Erythroblast (primary cell): ENCODE measurements at regions not wholly inside any gene's neighbourhood (a gene's known extent, or its start where the extent isn't known, plus 50 kb on each side); places are given as distances from the start of the nearest gene placed in this dataset.

Experiments
- DNase-seq, 2 experiments: peaks; one replicate each; lab custom pipeline; 2025; lab: John Stamatoyannopoulos, UW
- GATA1 ChIP-seq: IDR thresholded peaks from 2 replicates; pipeline ENCODE4 v1.6.1; 2011; ENCODE audit warnings: low read depth, mild to moderate bottlenecking, control low read depth, low read length, moderate library complexity
- POLR2A ChIP-seq: IDR thresholded peaks from 2 replicates; pipeline ENCODE4 v1.6.1; 2011; ENCODE audit warnings: mild to moderate bottlenecking, low read length

GRCh38 chr13:106139377-106139776, 396.1 kb downstream of the EFNB2 start:
- DNase-seq, result no peak
- TF ChIP-seq POLR2A (no peak), GATA1 (no peak)

- no peak for DNase-seq
- no peak for TF ChIP-seq GATA1
Measured at GRCh38 chr13:106138620-106139019, 396.8 kb downstream of the EFNB2 start.

GRCh38 chr13:106133025-106133424, 402.4 kb downstream of the EFNB2 start:
- DNase-seq, result no peak
- TF ChIP-seq POLR2A (no peak), GATA1 (no peak)

GRCh38 chr13:106132216-106132615, 403.2 kb downstream of the EFNB2 start:
- no peak for DNase-seq
- TF ChIP-seq POLR2A, result no peak
- no peak for TF ChIP-seq GATA1

- no peak for DNase-seq
- TF ChIP-seq GATA1 (no peak), POLR2A (no peak)
Measured at GRCh38 chr13:106129993-106130392, 405.5 kb downstream of the EFNB2 start.

GRCh38 chr13:106129273-106129672, 406.2 kb downstream of the EFNB2 start:
- DNase-seq, result no peak
- TF ChIP-seq POLR2A (no peak), GATA1 (no peak)

- TF ChIP-seq GATA1, result no peak
- no peak for TF ChIP-seq POLR2A
- no peak for DNase-seq
Measured at GRCh38 chr13:106122234-106122633, 413.2 kb downstream of the EFNB2 start.

GRCh38 chr13:106121173-106121754, 414.2 kb downstream of the EFNB2 start:
- TF ChIP-seq POLR2A (no peak), GATA1 (no peak)
- no peak for DNase-seq

- TF ChIP-seq GATA1 (no peak), POLR2A (no peak)
- no peak for DNase-seq
Measured at GRCh38 chr13:106118996-106119395, 416.5 kb downstream of the EFNB2 start.

GRCh38 chr13:106118050-106118449, 417.4 kb downstream of the EFNB2 start:
- TF ChIP-seq POLR2A, result no peak
- no peak for DNase-seq

- TF ChIP-seq GATA1, result no peak
- no peak for TF ChIP-seq POLR2A
- no peak for DNase-seq
Measured at GRCh38 chr13:106117640-106118039, 417.8 kb downstream of the EFNB2 start.

GRCh38 chr13:106117035-106117434, 418.4 kb downstream of the EFNB2 start:
- TF ChIP-seq GATA1 (no peak), POLR2A (no peak)
- no peak for DNase-seq

GRCh38 chr13:106115081-106115480, 420.4 kb downstream of the EFNB2 start:
- TF ChIP-seq GATA1, result no peak
- TF ChIP-seq POLR2A, result no peak
- no peak for DNase-seq

- TF ChIP-seq GATA1 (no peak), POLR2A (no peak)
- no peak for DNase-seq
Measured at GRCh38 chr13:106113796-106114195, 421.7 kb downstream of the EFNB2 start.

- no peak for DNase-seq
- TF ChIP-seq POLR2A (no peak), GATA1 (no peak)
Measured at GRCh38 chr13:106112191-106112590, 423.3 kb downstream of the EFNB2 start.
